Neural cell (in vitro differentiated cells): ENCODE measurements at regions not wholly inside any gene's neighbourhood (a gene's known extent, or its start where the extent isn't known, plus 50 kb on each side); places are given as distances from the start of the nearest gene placed in this dataset.

Source experiments
- H2AFZ ChIP-seq: fragments of 200-600, 300-800 bp; sonication (generic), shearing (Covaris generic); 2 replicates; pipeline ENCODE4 v1.6.0; 2014; ENCODE audit warnings: low read depth, mild to moderate bottlenecking, antibody characterized with exemption, low read length, moderate library complexity
- H3F3A ChIP-seq: fragments of 200-600 bp; shearing (Covaris generic); 2 replicates; pipeline ENCODE4 v1.6.1; 2016; ENCODE audit warnings: mild to moderate bottlenecking, moderate library complexity, mixed read lengths, antibody characterized with exemption, low read length; ENCODE audit not compliant: insufficient read depth, poor library complexity, severe bottlenecking
- H3K27ac ChIP-seq: fragments of 200-600, 300-800 bp; sonication (generic), shearing (Covaris generic); 2 replicates; pipeline ENCODE4 v1.5.1; 2014; ENCODE audit warnings: mild to moderate bottlenecking, low read length, moderate library complexity
- H3K27me3 ChIP-seq: fragments of 300-800, 200-600 bp; sonication (generic), shearing (Covaris generic); 2 replicates; pipeline ENCODE4 v1.6.0; 2014; ENCODE audit warnings: mild to moderate bottlenecking, low read depth, low read length, moderate library complexity; ENCODE audit not compliant: insufficient read depth
- H3K36me3 ChIP-seq: fragments of 300-800, 200-600 bp; sonication (generic), shearing (Covaris generic); 2 replicates; pipeline ENCODE4 v1.5.1; 2014; ENCODE audit warnings: mild to moderate bottlenecking, antibody characterized with exemption, low read length, moderate library complexity; ENCODE audit not compliant: insufficient read depth
- H3K4me2 ChIP-seq: fragments of 300-800, 200-600 bp; sonication (generic), shearing (Covaris generic); 2 replicates; pipeline ENCODE4 v1.6.0; 2014; ENCODE audit warnings: mild to moderate bottlenecking, low read length
- H3K4me3 ChIP-seq: fragments of 300-800, 200-600 bp; sonication (generic), shearing (Covaris generic); 2 replicates; pipeline ENCODE4 v1.5.1; 2014; ENCODE audit warnings: mild to moderate bottlenecking, low read length, moderate library complexity
- H3K79me2 ChIP-seq: fragments of 200-600 bp; shearing (Covaris generic); replicated peaks from 2 replicates; pipeline ENCODE4 v1.6.0; 2014; ENCODE audit warnings: mild to moderate bottlenecking, low read length, moderate library complexity; ENCODE audit not compliant: insufficient read depth
- H3K9ac ChIP-seq: fragments of 300-800, 200-600 bp; sonication (generic), shearing (Covaris generic); 2 replicates; pipeline ENCODE4 v1.6.1; 2016; ENCODE audit warnings: mild to moderate bottlenecking, low read length, mixed read lengths
- H3K9me2 ChIP-seq: fragments of 200-600 bp; shearing (Covaris generic); 2 replicates; pipeline ENCODE4 v1.6.1; 2016; ENCODE audit warnings: mild to moderate bottlenecking, low read length, mixed read lengths; ENCODE audit not compliant: insufficient read depth
- H3K9me3 ChIP-seq: fragments of 200-600, 300-800 bp; sonication (generic), shearing (Covaris generic); 2 replicates; pipeline ENCODE4 v1.6.1; 2016; ENCODE audit warnings: mild to moderate bottlenecking, mixed run types, low read length, moderate library complexity, mixed read lengths
- H4K20me1 ChIP-seq: fragments of 200-600 bp; shearing (Covaris generic); 2 replicates; pipeline ENCODE4 v1.6.1; 2016; ENCODE audit warnings: mild to moderate bottlenecking, mixed run types; ENCODE audit not compliant: insufficient read depth
- EP300 ChIP-seq: fragments of 450-650 bp; conservative IDR thresholded peaks from 2 replicates; pipeline ENCODE4 v1.6.1; 2014; ENCODE audit warnings: antibody characterized with exemption, mild to moderate bottlenecking, moderate library complexity; ENCODE audit not compliant: poor library complexity, severe bottlenecking
- EZH2 ChIP-seq: fragments of 200-600, 300-800 bp; shearing (Covaris generic), sonication (generic); IDR thresholded peaks from 2 replicates; pipeline ENCODE4 v1.6.1; 2014; ENCODE audit warnings: antibody characterized with exemption, low read length, borderline replicate concordance, mild to moderate bottlenecking; ENCODE audit not compliant: insufficient read depth, poor library complexity, severe bottlenecking
- MXI1 ChIP-seq: fragments of 450-650 bp; conservative IDR thresholded peaks from 2 replicates; pipeline ENCODE4 v1.6.1; 2014; ENCODE audit warnings: antibody characterized with exemption, mild to moderate bottlenecking; ENCODE audit not compliant: poor library complexity, severe bottlenecking
- POLR2AphosphoS5 ChIP-seq: IDR thresholded peaks from 2 replicates; pipeline ENCODE4 v1.6.1; 2012
- RAD21 ChIP-seq: fragments of 450-650 bp; conservative IDR thresholded peaks from 2 replicates; pipeline ENCODE4 v1.6.1; 2014; ENCODE audit warnings: antibody characterized with exemption, mild to moderate bottlenecking, moderate library complexity
- SMC3 ChIP-seq: fragments of 450-650 bp; conservative IDR thresholded peaks from 2 replicates; pipeline ENCODE4 v1.6.1; 2014; ENCODE audit warnings: antibody characterized with exemption, mild to moderate bottlenecking, moderate library complexity; ENCODE audit not compliant: poor library complexity
- TAF1 ChIP-seq: IDR thresholded peaks from 2 replicates; pipeline ENCODE4 v1.6.1; 2012; ENCODE audit warnings: low read depth
- TF ChIP-seq, protein P1 (sequence below): IDR thresholded peaks from 2 replicates; pipeline ENCODE4 v1.6.1; 2012; ENCODE audit warnings: borderline replicate concordance
- TF ChIP-seq, protein P2 (sequence below): fragments of 450-650 bp; IDR thresholded peaks from 2 replicates; pipeline ENCODE4 v1.5.1; 2014; ENCODE audit warnings: antibody characterized with exemption, mild to moderate bottlenecking, moderate library complexity; ENCODE audit not compliant: poor library complexity, severe bottlenecking

- no peak overlapping the region for H3K4me2 ChIP-seq
- H4K20me1 ChIP-seq, result no peaks in the 10 kb centered on the region
- no peaks in the 10 kb centered on the region for H3K27me3 ChIP-seq
- no peak overlapping the region for H3K4me3 ChIP-seq
- H3K79me2 ChIP-seq, result no peaks in the 10 kb centered on the region
- no peak overlapping the region for H3K9ac ChIP-seq
- TF ChIP-seq, protein P1, sequence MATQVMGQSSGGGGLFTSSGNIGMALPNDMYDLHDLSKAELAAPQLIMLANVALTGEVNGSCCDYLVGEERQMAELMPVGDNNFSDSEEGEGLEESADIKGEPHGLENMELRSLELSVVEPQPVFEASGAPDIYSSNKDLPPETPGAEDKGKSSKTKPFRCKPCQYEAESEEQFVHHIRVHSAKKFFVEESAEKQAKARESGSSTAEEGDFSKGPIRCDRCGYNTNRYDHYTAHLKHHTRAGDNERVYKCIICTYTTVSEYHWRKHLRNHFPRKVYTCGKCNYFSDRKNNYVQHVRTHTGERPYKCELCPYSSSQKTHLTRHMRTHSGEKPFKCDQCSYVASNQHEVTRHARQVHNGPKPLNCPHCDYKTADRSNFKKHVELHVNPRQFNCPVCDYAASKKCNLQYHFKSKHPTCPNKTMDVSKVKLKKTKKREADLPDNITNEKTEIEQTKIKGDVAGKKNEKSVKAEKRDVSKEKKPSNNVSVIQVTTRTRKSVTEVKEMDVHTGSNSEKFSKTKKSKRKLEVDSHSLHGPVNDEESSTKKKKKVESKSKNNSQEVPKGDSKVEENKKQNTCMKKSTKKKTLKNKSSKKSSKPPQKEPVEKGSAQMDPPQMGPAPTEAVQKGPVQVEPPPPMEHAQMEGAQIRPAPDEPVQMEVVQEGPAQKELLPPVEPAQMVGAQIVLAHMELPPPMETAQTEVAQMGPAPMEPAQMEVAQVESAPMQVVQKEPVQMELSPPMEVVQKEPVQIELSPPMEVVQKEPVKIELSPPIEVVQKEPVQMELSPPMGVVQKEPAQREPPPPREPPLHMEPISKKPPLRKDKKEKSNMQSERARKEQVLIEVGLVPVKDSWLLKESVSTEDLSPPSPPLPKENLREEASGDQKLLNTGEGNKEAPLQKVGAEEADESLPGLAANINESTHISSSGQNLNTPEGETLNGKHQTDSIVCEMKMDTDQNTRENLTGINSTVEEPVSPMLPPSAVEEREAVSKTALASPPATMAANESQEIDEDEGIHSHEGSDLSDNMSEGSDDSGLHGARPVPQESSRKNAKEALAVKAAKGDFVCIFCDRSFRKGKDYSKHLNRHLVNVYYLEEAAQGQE, result no peak
- TF ChIP-seq EZH2 (no peak), RAD21 (no peak), MXI1 (no peak), TAF1 (no peak), SMC3 (no peak), EP300 (no peak), POLR2AphosphoS5 (no peak)
- TF ChIP-seq, protein P2, sequence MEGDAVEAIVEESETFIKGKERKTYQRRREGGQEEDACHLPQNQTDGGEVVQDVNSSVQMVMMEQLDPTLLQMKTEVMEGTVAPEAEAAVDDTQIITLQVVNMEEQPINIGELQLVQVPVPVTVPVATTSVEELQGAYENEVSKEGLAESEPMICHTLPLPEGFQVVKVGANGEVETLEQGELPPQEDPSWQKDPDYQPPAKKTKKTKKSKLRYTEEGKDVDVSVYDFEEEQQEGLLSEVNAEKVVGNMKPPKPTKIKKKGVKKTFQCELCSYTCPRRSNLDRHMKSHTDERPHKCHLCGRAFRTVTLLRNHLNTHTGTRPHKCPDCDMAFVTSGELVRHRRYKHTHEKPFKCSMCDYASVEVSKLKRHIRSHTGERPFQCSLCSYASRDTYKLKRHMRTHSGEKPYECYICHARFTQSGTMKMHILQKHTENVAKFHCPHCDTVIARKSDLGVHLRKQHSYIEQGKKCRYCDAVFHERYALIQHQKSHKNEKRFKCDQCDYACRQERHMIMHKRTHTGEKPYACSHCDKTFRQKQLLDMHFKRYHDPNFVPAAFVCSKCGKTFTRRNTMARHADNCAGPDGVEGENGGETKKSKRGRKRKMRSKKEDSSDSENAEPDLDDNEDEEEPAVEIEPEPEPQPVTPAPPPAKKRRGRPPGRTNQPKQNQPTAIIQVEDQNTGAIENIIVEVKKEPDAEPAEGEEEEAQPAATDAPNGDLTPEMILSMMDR, result no peak
- H3K36me3 ChIP-seq, result no peaks in the 10 kb centered on the region
- no peaks in the 10 kb centered on the region for H3K9me2 ChIP-seq
- H3K27ac ChIP-seq, result no peak overlapping the region
- H3F3A ChIP-seq, result no peaks in the 10 kb centered on the region
- no peaks in the 10 kb centered on the region for H3K9me3 ChIP-seq
- H2AFZ ChIP-seq, result no peak overlapping the region
Measured at GRCh38 chr6:147834084-147834776, 325.7 kb downstream of the SAMD5 start.

DNA sequence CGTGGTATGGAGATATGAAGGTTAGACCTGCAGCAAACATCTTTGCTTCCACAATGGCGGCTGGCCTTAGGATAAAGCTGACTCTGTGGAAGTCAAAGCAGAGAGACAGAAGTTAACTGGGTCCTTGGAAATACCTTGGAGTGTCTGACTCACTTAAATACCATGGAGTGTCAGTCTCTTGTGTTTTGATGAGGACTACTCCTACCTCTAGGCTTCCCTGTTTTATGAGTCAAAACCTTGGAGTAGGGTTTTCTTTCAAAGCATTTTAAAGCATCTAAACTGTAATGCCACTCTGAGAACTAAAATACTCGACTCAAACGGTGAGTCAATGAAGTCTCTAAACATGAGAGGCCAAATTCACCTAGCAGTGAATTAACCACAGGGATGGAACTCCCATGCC lies 329.1 kb downstream of the SAMD5 start:
- Histone ChIP-seq H3K27ac (no peak overlapping the region), H2AFZ (no peak overlapping the region), H3K4me3 (no peak overlapping the region), H3K27me3 (no peaks in the 10 kb centered on the region), H3F3A (no peaks in the 10 kb centered on the region), H3K9me3 (no peaks in the 10 kb centered on the region), H3K79me2 (no peaks in the 10 kb centered on the region), H3K4me2 (no peak overlapping the region), H4K20me1 (no peaks in the 10 kb centered on the region), H3K9me2 (no peaks in the 10 kb centered on the region), H3K36me3 (no peaks in the 10 kb centered on the region), H3K9ac (no peak overlapping the region)
- TF ChIP-seq MXI1, result no peak
- TF ChIP-seq POLR2AphosphoS5, result no peak
- TF ChIP-seq SMC3, result no peak
- no peak for TF ChIP-seq RAD21
- no peak for TF ChIP-seq EZH2
- TF ChIP-seq EP300, result no peak
- TF ChIP-seq, protein P1, result no peak
- TF ChIP-seq, protein P2, result no peak
- no peak for TF ChIP-seq TAF1
